HepG2 (cell line): ENCODE measurements at regions not wholly inside any gene's neighbourhood (a gene's known extent, or its start where the extent isn't known, plus 50 kb on each side); places are given as distances from the start of the nearest gene placed in this dataset.

Experiments used
- ARNT ChIP-seq: fragments of 450-650 bp; IDR thresholded peaks from 2 replicates; pipeline ENCODE4 v1.6.1; 2017
- NR2F1 ChIP-seq, 2 experiments: fragments of 450-650 bp in 1 of 2; formaldehyde crosslinking in 1 of 2; IDR thresholded peaks; 2 replicates each; pipeline versions ENCODE4 v1.5.0 to v1.6.1; 2016 to 2020; ENCODE audit warnings: mild to moderate bottlenecking in 1 of 2, missing compliant biosample characterization in 1 of 2, missing genetic modification reagents in 1 of 2, moderate library complexity in 1 of 2
- POLR2A ChIP-seq, 2 experiments: IDR thresholded peaks; 2 replicates each; pipeline ENCODE4 v1.6.1; 2011; ENCODE audit warnings: low read depth in 2 of 2, low read length in 2 of 2, mild to moderate bottlenecking in 1 of 2, moderate library complexity in 1 of 2; ENCODE audit not compliant: insufficient read depth in 1 of 2
- TAF15 ChIP-seq: fragments of 200-400 bp; formaldehyde crosslinking; IDR thresholded peaks from one replicate; pipeline ENCODE4 v1.6.1; 2018; ENCODE audit warnings: mild to moderate bottlenecking, low read depth, low read length; ENCODE audit not compliant: poor library complexity, severe bottlenecking
- ZFP62 ChIP-seq: sonication (generic); formaldehyde crosslinking; IDR thresholded peaks from 2 replicates; pipeline ENCODE4 v1.4.0; 2020; ENCODE audit warnings: missing genetic modification reagents
- ZKSCAN1 ChIP-seq: fragments of 150-350 bp; IDR thresholded peaks from 2 replicates; pipeline ENCODE4 v1.6.1; 2014; ENCODE audit warnings: low read length
- ZNF75D ChIP-seq: sonication (generic); formaldehyde crosslinking; IDR thresholded peaks from 2 replicates; pipeline ENCODE4 v1.8.1; 2023; ENCODE audit warnings: missing genetic modification reagents, mild to moderate bottlenecking, borderline replicate concordance
- ZSCAN20 ChIP-seq: sonication (generic); formaldehyde crosslinking; IDR thresholded peaks from 2 replicates; pipeline ENCODE4 v1.4.0; 2020; ENCODE audit warnings: missing genetic modification reagents, mild to moderate bottlenecking, borderline replicate concordance
- TF ChIP-seq, protein P1 (sequence below): sonication (generic); formaldehyde crosslinking; IDR thresholded peaks from 2 replicates; pipeline ENCODE4 v1.4.0; 2020; ENCODE audit warnings: missing genetic modification reagents, borderline replicate concordance
- TF ChIP-seq, protein P2 (sequence below): sonication (generic); formaldehyde crosslinking; IDR thresholded peaks from 2 replicates; pipeline ENCODE4 v1.5.0; 2020; ENCODE audit warnings: mild to moderate bottlenecking, missing genetic modification reagents, moderate library complexity
- TF ChIP-seq, protein P3 (sequence below): sonication (generic); formaldehyde crosslinking; IDR thresholded peaks from 2 replicates; pipeline ENCODE4 v1.5.1; 2020; ENCODE audit warnings: missing genetic modification reagents, mild to moderate bottlenecking, borderline replicate concordance
- TF ChIP-seq, protein P4 (sequence below): sonication (generic); formaldehyde crosslinking; IDR thresholded peaks from 2 replicates; pipeline ENCODE4 v1.5.0; 2020; ENCODE audit warnings: mild to moderate bottlenecking, missing genetic modification reagents
- TF ChIP-seq, protein P5 (sequence below), 2 experiments: fragments of 450-650 bp in 1 of 2; sonication (generic) in 1 of 2; formaldehyde crosslinking; IDR thresholded peaks; 2 replicates each; pipeline versions ENCODE4 v1.5.0 to v1.8.0; 2020 to 2022; ENCODE audit warnings: mild to moderate bottlenecking in 1 of 2, missing genetic modification reagents in 1 of 2

DNA sequence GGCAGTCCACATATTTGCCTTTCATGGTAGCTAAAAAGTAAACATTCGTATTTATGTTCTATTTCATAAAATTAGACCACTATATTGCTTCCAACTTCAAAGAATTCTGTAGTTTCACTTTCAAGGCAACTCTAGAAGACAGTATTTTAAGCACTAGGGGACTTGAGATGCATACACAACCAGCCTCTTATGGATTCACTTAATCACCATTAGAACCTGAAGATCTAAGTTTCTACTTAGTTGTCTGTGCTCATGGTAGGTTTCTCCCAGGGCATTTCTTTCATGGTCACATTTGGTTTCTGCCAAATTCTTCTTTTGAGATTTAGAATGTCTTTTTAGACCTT is 209.9 kb upstream of the HCCS start:
- TF ChIP-seq ZKSCAN1 = no peak
- TF ChIP-seq, protein P1, sequence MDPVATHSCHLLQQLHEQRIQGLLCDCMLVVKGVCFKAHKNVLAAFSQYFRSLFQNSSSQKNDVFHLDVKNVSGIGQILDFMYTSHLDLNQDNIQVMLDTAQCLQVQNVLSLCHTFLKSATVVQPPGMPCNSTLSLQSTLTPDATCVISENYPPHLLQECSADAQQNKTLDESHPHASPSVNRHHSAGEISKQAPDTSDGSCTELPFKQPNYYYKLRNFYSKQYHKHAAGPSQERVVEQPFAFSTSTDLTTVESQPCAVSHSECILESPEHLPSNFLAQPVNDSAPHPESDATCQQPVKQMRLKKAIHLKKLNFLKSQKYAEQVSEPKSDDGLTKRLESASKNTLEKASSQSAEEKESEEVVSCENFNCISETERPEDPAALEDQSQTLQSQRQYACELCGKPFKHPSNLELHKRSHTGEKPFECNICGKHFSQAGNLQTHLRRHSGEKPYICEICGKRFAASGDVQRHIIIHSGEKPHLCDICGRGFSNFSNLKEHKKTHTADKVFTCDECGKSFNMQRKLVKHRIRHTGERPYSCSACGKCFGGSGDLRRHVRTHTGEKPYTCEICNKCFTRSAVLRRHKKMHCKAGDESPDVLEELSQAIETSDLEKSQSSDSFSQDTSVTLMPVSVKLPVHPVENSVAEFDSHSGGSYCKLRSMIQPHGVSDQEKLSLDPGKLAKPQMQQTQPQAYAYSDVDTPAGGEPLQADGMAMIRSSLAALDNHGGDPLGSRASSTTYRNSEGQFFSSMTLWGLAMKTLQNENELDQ (CRISPR knock-in tag) = no peak
- TF ChIP-seq ZSCAN20 (CRISPR knock-in tag) = no peak
- TF ChIP-seq ARNT = no peak
- TF ChIP-seq, protein P2, sequence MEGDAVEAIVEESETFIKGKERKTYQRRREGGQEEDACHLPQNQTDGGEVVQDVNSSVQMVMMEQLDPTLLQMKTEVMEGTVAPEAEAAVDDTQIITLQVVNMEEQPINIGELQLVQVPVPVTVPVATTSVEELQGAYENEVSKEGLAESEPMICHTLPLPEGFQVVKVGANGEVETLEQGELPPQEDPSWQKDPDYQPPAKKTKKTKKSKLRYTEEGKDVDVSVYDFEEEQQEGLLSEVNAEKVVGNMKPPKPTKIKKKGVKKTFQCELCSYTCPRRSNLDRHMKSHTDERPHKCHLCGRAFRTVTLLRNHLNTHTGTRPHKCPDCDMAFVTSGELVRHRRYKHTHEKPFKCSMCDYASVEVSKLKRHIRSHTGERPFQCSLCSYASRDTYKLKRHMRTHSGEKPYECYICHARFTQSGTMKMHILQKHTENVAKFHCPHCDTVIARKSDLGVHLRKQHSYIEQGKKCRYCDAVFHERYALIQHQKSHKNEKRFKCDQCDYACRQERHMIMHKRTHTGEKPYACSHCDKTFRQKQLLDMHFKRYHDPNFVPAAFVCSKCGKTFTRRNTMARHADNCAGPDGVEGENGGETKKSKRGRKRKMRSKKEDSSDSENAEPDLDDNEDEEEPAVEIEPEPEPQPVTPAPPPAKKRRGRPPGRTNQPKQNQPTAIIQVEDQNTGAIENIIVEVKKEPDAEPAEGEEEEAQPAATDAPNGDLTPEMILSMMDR (CRISPR knock-in tag) = no peak
- TF ChIP-seq ZFP62 = no peak
- TF ChIP-seq ZNF75D (CRISPR knock-in tag) = no peak
- TF ChIP-seq, protein P3, sequence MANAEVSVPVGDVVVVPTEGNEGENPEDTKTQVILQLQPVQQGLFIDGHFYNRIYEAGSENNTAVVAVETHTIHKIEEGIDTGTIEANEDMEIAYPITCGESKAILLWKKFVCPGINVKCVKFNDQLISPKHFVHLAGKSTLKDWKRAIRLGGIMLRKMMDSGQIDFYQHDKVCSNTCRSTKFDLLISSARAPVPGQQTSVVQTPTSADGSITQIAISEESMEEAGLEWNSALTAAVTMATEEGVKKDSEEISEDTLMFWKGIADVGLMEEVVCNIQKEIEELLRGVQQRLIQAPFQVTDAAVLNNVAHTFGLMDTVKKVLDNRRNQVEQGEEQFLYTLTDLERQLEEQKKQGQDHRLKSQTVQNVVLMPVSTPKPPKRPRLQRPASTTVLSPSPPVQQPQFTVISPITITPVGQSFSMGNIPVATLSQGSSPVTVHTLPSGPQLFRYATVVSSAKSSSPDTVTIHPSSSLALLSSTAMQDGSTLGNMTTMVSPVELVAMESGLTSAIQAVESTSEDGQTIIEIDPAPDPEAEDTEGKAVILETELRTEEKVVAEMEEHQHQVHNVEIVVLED (CRISPR knock-in tag) = no peak
- TF ChIP-seq POLR2A (IDR thresholded peaks at IDR 0.05; ENCODE audit: insufficient read depth in 1 of 2, low read depth in 2 of 2, low read length in 2 of 2) = no peak
- TF ChIP-seq, protein P4, sequence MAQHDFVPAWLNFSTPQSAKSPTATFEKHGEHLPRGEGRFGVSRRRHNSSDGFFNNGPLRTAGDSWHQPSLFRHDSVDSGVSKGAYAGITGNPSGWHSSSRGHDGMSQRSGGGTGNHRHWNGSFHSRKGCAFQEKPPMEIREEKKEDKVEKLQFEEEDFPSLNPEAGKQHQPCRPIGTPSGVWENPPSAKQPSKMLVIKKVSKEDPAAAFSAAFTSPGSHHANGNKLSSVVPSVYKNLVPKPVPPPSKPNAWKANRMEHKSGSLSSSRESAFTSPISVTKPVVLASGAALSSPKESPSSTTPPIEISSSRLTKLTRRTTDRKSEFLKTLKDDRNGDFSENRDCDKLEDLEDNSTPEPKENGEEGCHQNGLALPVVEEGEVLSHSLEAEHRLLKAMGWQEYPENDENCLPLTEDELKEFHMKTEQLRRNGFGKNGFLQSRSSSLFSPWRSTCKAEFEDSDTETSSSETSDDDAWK (CRISPR knock-in tag) = no peak
- TF ChIP-seq TAF15 = no peak
- TF ChIP-seq NR2F1 (CRISPR knock-in tag; IDR thresholded peaks at IDR 0.05) = no peak
- TF ChIP-seq, protein P5, sequence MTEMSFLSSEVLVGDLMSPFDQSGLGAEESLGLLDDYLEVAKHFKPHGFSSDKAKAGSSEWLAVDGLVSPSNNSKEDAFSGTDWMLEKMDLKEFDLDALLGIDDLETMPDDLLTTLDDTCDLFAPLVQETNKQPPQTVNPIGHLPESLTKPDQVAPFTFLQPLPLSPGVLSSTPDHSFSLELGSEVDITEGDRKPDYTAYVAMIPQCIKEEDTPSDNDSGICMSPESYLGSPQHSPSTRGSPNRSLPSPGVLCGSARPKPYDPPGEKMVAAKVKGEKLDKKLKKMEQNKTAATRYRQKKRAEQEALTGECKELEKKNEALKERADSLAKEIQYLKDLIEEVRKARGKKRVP (CRISPR knock-in tag; IDR thresholded peaks at IDR 0.05) = no peak
